ENCODE measurements at regions not wholly inside any gene's neighbourhood (a gene's known extent, or its start where the extent isn't known, plus 50 kb on each side); places are given as distances from the start of the nearest gene placed in this dataset.

- no peak overlapping the region for H3K4me3 ChIP-seq (ENCODE audit: control insufficient read depth in 2 of 3, extremely low read depth in 1 of 3, insufficient read depth in 2 of 3, low read depth in 1 of 3, low read length in 3 of 3)
- no peaks in the 10 kb centered on the region for H3K9me3 ChIP-seq (ENCODE audit: control insufficient read depth, low read depth, low read length)
- TF ChIP-seq CTCF (optimal IDR thresholded peaks at IDR 0.05 in 1 of 3, IDR thresholded peaks at IDR 0.05 in 1 of 3, conservative IDR thresholded peaks at IDR 0.05 in 1 of 3; ENCODE audit: extremely low read depth in 1 of 3, insufficient read depth in 2 of 3, low read length in 3 of 3) (no peak), EZH2 (IDR thresholded peaks at IDR 0.05; ENCODE audit: low read length) (no peak)
- no peaks in the 10 kb centered on the region for H3K36me3 ChIP-seq (ENCODE audit: control insufficient read depth in 2 of 2, extremely low read depth in 1 of 2, insufficient read depth in 2 of 2, low read length in 2 of 2)
- no peak overlapping the region for H3K4me2 ChIP-seq (ENCODE audit: control insufficient read depth, extremely low read depth, insufficient read depth, low read depth, low read length)
- dilution Hi-C loops (cut with MboI; ENCODE audit: extremely low pct_ligation_motif_present, low sequenced_read_pairs), result no loop called here
- no peaks in the 10 kb centered on the region for H4K20me1 ChIP-seq (ENCODE audit: control insufficient read depth, extremely low read depth, insufficient read depth, low read length)
- no peak overlapping the region for H3K9ac ChIP-seq (ENCODE audit: control insufficient read depth, extremely low read depth, insufficient read depth, low read length)
- no peaks in the 10 kb centered on the region for H3K9me1 ChIP-seq (ENCODE audit: control insufficient read depth, extremely low read depth, insufficient read depth, low read length)
- no peaks in the 10 kb centered on the region for H3K4me1 ChIP-seq (ENCODE audit: control insufficient read depth, extremely low read depth, insufficient read depth, low read length)
- H3K27ac ChIP-seq (ENCODE audit: control insufficient read depth, insufficient read depth, low read length), result no peak overlapping the region
- no peaks in the 10 kb centered on the region for H3K27me3 ChIP-seq (ENCODE audit: control insufficient read depth, extremely low read depth, insufficient read depth, low read length)
- FAIRE-seq, result no peak
- DNase-seq (ENCODE audit: low read depth, low spot score), result no peak
- no peak overlapping the region for H2AFZ ChIP-seq (ENCODE audit: control insufficient read depth, low read length)
- H3K79me2 ChIP-seq (ENCODE audit: control insufficient read depth, insufficient read depth, low read length), result no peaks in the 10 kb centered on the region
Observed at GRCh38 chr3:34053626-34054025, 255.2 kb downstream of the PDCD6IP start.

GRCh38 chr3:34056181-34056910, 257.9 kb downstream of the PDCD6IP start:
- dilution Hi-C loops (cut with MboI; ENCODE audit: extremely low pct_ligation_motif_present, low sequenced_read_pairs), result no loop called here

More at GRCh38 chr3:34056181-34056910, 257.9 kb downstream of the PDCD6IP start:
- H2AFZ ChIP-seq (ENCODE audit: control insufficient read depth, low read length), result no peak overlapping the region
- no peaks in the 10 kb centered on the region for H3K36me3 ChIP-seq (ENCODE audit: control insufficient read depth in 2 of 2, extremely low read depth in 1 of 2, insufficient read depth in 2 of 2, low read length in 2 of 2)
- DNase-seq (ENCODE audit: low read depth, low spot score), result no peak
- TF ChIP-seq CTCF (optimal IDR thresholded peaks at IDR 0.05 in 1 of 3, IDR thresholded peaks at IDR 0.05 in 1 of 3, conservative IDR thresholded peaks at IDR 0.05 in 1 of 3; ENCODE audit: extremely low read depth in 1 of 3, insufficient read depth in 2 of 3, low read length in 3 of 3) (no peak), EZH2 (IDR thresholded peaks at IDR 0.05; ENCODE audit: low read length) (no peak)
- no peaks in the 10 kb centered on the region for H3K4me1 ChIP-seq (ENCODE audit: control insufficient read depth, extremely low read depth, insufficient read depth, low read length)
- H3K79me2 ChIP-seq (ENCODE audit: control insufficient read depth, insufficient read depth, low read length), result no peaks in the 10 kb centered on the region
- no peak overlapping the region for H3K27ac ChIP-seq (ENCODE audit: control insufficient read depth, insufficient read depth, low read length)
- FAIRE-seq, result no peak
- H3K27me3 ChIP-seq (ENCODE audit: control insufficient read depth, extremely low read depth, insufficient read depth, low read length), result no peaks in the 10 kb centered on the region
- H3K4me2 ChIP-seq (ENCODE audit: control insufficient read depth, extremely low read depth, insufficient read depth, low read depth, low read length), result no peak overlapping the region
- H3K9ac ChIP-seq (ENCODE audit: control insufficient read depth, extremely low read depth, insufficient read depth, low read length), result no peak overlapping the region
- no peaks in the 10 kb centered on the region for H4K20me1 ChIP-seq (ENCODE audit: control insufficient read depth, extremely low read depth, insufficient read depth, low read length)
- H3K9me1 ChIP-seq (ENCODE audit: control insufficient read depth, extremely low read depth, insufficient read depth, low read length), result no peaks in the 10 kb centered on the region
- H3K4me3 ChIP-seq (ENCODE audit: control insufficient read depth in 2 of 3, extremely low read depth in 1 of 3, insufficient read depth in 2 of 3, low read depth in 1 of 3, low read length in 3 of 3), result no peak overlapping the region
- no peaks in the 10 kb centered on the region for H3K9me3 ChIP-seq (ENCODE audit: control insufficient read depth, low read depth, low read length)

All from keratinocyte (primary cell).